Left hindlimb (tissue), 1 donor: ENCODE measurements at regions not wholly inside any gene's neighbourhood (a gene's known extent, or its start where the extent isn't known, plus 50 kb on each side); places are given as distances from the start of the nearest gene placed in this dataset.

ENCODE experiments used
- DNase-seq: peaks from one replicate; pipeline ENCODE4 v3.0.0-alpha.2; 2018

- no peak for DNase-seq
These were observed 59.6 kb downstream of the ARL6IP4 start for GRCh38 chr12:123040106-123040505.

GRCh38 chr12:123038966-123039365 lies 58.5 kb downstream of the ARL6IP4 start:
- DNase-seq = no peak

GRCh38 chr12:123038486-123038885 lies 58.0 kb downstream of the ARL6IP4 start:
- DNase-seq = no peak

- no peak for DNase-seq
These were observed 57.3 kb downstream of the ARL6IP4 start for GRCh38 chr12:123037791-123038190.

GRCh38 chr12:123036466-123037285 lies 56.2 kb downstream of the ARL6IP4 start:
- DNase-seq = no peak

- DNase-seq = no peak
These were observed 55.4 kb downstream of the ARL6IP4 start for GRCh38 chr12:123035841-123036240.

GRCh38 chr12:123034865-123035264 lies 54.4 kb downstream of the ARL6IP4 start:
- no peak for DNase-seq

- no peak for DNase-seq
These were observed 53.6 kb downstream of the ARL6IP4 start for GRCh38 chr12:123034022-123034541.

- no peak for DNase-seq
These were observed 53.0 kb downstream of the ARL6IP4 start for GRCh38 chr12:123033392-123034021.

- no peak for DNase-seq
These were observed 52.4 kb downstream of the ARL6IP4 start for GRCh38 chr12:123032736-123033391.
